Erythroblast (primary cell): ENCODE measurements at regions not wholly inside any gene's neighbourhood (a gene's known extent, or its start where the extent isn't known, plus 50 kb on each side); places are given as distances from the start of the nearest gene placed in this dataset.

Source experiments
- GATA1 ChIP-seq: IDR thresholded peaks from 2 replicates; pipeline ENCODE4 v1.6.1; 2011; ENCODE audit warnings: low read depth, mild to moderate bottlenecking, control low read depth, low read length, moderate library complexity
- POLR2A ChIP-seq: IDR thresholded peaks from 2 replicates; pipeline ENCODE4 v1.6.1; 2011; ENCODE audit warnings: mild to moderate bottlenecking, low read length

DNA sequence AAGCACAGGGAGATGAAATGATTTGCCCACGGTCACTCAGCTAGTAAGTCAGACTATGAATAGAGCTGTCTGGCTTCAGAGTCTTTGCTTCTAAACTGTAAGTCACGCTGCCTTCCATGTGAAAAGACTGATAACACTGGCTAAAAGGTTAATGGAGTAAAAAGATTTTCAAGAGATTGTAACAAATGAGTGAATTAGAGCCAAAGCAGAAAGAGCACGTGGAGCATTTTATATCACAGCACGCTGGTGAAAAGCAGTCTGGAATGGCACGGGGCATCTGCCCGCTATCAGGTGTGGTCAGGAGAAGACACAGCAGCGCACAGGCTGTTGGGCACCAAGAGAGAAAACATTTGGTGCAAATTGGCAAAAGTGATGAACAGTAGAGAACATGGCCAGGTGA is 144.8 kb upstream of the GALNT2 start:
- TF ChIP-seq POLR2A (no peak), GATA1 (no peak)
